NOMO-1 treated with dmso at 0.1 percent for 144 hours (cell line): ENCODE measurements at regions not wholly inside any gene's neighbourhood (a gene's known extent, or its start where the extent isn't known, plus 50 kb on each side); places are given as distances from the start of the nearest gene placed in this dataset.
"Not testable (repeated sequence)": the region's sequence is repeated elsewhere in the genome, so short reads cannot be mapped to it uniquely, and the experiment has no call there.

Experiments used
- DNase-seq: peaks from one replicate; lab custom pipeline; 2025; ENCODE audit not compliant: unreplicated experiment; lab: John Stamatoyannopoulos, UW

- no peak for DNase-seq
Measured at GRCh38 chr6:18586133-18586532, 199.0 kb downstream of the RNF144B start.

GRCh38 chr6:18595774-18596530 lies 208.8 kb downstream of the RNF144B start:
- no peak for DNase-seq

GRCh38 chr6:18596531-18596835 lies 209.3 kb downstream of the RNF144B start:
- no peak for DNase-seq

- DNase-seq = no peak
Measured at GRCh38 chr6:18598551-18599264, 211.6 kb downstream of the RNF144B start.

GRCh38 chr6:18600255-18600654 lies 213.1 kb downstream of the RNF144B start:
- DNase-seq = no peak

- DNase-seq = no peak
Measured at GRCh38 chr6:18601516-18602020, 214.4 kb downstream of the RNF144B start.

GRCh38 chr6:18602931-18603330 lies 215.8 kb downstream of the RNF144B start:
- DNase-seq = no peak

- no peak for DNase-seq
Measured at GRCh38 chr6:18603361-18603760, 216.2 kb downstream of the RNF144B start.

- DNase-seq = no peak
Measured at GRCh38 chr6:18605841-18606240, 218.7 kb downstream of the RNF144B start.

GRCh38 chr6:18609715-18610114 lies 222.6 kb downstream of the RNF144B start:
- DNase-seq = no peak

- no peak for DNase-seq
Measured at GRCh38 chr6:18613319-18613925, 226.3 kb downstream of the RNF144B start.

- DNase-seq = no peak
Measured at GRCh38 chr6:18629571-18629970, 242.4 kb downstream of the RNF144B start.

- no peak for DNase-seq
Measured at GRCh38 chr6:18632670-18633410, 245.7 kb downstream of the RNF144B start.

GRCh38 chr6:18634912-18635311 lies 247.8 kb downstream of the RNF144B start:
- DNase-seq = no peak

GRCh38 chr6:18640134-18640533 lies 253.0 kb downstream of the RNF144B start:
- no peak for DNase-seq

GRCh38 chr6:18640754-18641153 lies 253.6 kb downstream of the RNF144B start:
- no peak for DNase-seq

GRCh38 chr6:18654821-18655220 lies 267.7 kb downstream of the RNF144B start:
- no peak for DNase-seq

- no peak for DNase-seq
Measured at GRCh38 chr6:18656506-18656905, 269.4 kb downstream of the RNF144B start.

- not testable (repeated sequence) for DNase-seq
Measured at GRCh38 chr6:18659994-18660393, 272.8 kb downstream of the RNF144B start.

GRCh38 chr6:18663011-18663410 lies 275.9 kb downstream of the RNF144B start:
- DNase-seq = no peak

GRCh38 chr6:18664401-18664800 lies 277.3 kb downstream of the RNF144B start:
- DNase-seq = no peak
